GM18861 (cell line): ENCODE measurements at regions not wholly inside any gene's neighbourhood (a gene's known extent, or its start where the extent isn't known, plus 50 kb on each side); places are given as distances from the start of the nearest gene placed in this dataset.

Experiments
- ATAC-seq: cut with Tn5 transposase; IDR thresholded peaks from one replicate; pipeline ENCODE4 v1.9.1; 2021; ENCODE audit not compliant: unreplicated experiment

DNA sequence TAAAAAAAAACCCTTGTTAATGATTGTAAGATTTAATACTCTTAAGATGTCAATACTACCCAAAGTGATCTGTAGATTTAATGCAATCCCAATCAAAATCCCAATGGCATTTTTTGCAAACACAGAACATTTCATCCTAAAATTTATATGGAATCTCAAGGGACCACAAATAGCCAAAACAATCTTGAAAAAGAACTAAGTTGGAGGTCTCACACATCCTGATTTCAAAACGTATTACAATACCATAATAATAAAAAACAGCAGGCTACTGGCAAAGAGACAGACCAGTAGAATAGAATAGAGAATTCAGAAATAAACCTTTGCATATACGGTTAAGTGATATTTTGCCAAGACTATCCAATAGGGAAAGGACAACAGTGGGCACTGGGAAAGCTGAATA is 331.9 kb upstream of the JARID2 start:
- no peak for ATAC-seq

DNA sequence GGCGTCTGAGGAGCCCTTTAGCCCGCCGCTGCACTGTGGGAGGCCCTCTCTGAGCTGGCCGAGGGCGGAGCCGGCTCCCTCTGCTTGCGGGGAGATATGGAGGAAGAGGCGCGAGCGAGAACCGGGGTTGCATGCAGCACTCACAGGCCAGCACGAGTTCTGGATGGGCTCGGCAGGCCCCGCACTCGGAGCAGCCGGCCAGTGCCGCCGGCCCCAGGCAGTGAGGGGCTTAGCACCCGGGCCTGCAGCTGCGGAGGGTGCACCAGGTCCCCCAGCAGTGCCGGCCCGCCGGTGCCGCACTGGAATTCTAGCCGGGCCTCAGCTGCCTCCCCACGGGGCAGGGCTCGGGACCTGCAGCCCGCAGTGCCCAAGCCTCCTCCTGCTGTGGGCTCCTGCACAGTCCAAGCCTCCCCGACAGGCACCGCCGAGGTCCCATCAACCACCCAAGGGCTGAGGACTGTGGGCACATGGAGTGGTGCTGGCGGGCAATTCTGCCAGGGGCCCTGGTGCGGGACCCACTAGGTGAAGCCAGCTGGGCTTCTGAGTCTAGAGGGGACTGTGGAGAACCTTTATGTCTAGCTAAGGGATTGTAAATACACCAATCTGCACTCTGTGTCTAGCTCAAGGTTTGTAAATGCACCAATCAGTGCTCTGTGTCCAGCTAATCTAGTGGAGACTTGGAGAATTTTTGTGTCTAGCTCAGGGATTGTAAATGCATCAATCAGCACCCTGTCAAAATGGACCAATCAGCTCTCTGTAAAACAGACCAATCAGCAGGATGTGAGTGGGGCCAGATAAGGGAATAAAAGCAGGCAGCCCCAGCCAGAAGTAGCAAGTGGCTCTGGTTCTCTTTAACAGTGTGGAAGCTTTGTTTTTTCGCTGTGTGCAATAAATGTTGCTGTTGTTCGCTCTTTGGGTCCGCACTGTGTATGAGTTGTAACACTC is 329.7 kb upstream of the JARID2 start:
- no peak for ATAC-seq

DNA sequence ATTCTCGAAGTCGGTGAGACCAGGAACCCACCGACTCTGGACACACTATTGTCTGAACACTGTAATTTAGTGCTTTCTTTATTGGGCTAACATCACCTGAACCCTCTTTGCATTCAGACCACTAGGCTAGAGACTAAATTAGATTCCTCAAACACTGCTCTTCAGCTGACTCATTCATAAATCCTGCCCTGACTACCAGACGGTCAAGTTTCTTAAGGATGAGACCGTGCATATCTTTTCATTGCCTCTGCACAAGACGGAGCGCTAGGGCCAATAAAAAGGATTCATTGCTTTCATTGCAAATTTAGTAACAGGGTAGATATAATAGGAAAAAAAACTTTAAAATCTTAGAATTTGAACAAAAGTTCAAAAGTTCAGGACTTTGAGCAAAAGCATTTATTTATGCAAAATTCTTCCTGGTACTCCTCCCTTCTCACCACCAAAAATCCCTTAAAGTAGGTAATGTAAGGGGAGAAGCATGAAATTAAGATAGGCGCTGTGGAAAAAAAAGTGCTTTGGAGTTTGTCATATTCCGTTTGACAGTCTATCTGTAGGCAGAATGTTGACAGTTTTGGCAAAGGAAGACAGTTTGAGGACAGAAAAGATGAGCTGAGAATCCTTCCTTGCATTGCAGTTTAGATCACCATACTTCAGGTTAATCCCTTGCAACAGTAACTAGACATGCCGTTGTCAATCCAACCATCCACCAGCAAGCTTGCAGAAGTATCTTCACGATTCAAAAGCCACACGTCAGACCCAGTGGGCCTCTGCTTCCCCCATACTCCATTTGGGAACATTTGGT is 328.6 kb upstream of the JARID2 start:
- ATAC-seq = no peak

DNA sequence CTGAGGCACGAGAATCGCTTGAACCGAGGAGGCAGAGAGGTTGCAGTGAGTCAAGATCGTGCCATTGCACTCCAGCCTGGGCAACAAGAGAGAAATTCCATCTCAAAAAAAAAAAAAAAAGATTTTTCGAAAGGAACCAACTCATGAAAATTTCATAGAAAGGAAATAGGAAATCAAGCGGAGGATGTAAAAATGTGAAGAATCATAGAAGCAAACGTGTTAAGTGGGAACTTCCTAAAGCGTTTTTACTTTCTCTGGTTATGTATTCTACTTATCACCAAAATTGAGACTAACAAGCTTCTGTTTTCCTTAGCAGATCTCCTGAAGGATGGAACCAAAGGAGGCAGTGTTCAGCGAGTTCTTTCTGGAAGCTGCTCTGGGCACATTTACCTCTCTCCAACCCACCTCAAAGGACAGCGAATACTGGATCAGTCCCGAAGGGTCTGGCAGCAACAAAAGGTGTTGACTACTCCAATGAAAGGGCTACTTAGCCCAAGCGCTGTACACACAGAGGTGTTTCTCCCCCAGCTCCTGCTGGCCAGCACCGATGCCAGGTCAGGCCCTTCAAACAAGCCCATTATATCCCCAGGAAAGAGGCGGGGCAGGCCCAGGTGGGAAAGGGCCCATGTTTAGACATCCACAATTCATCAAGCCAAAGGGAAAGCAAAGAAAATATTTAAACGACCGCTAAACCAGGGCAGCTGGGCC is 327.5 kb upstream of the JARID2 start:
- no peak for ATAC-seq

DNA sequence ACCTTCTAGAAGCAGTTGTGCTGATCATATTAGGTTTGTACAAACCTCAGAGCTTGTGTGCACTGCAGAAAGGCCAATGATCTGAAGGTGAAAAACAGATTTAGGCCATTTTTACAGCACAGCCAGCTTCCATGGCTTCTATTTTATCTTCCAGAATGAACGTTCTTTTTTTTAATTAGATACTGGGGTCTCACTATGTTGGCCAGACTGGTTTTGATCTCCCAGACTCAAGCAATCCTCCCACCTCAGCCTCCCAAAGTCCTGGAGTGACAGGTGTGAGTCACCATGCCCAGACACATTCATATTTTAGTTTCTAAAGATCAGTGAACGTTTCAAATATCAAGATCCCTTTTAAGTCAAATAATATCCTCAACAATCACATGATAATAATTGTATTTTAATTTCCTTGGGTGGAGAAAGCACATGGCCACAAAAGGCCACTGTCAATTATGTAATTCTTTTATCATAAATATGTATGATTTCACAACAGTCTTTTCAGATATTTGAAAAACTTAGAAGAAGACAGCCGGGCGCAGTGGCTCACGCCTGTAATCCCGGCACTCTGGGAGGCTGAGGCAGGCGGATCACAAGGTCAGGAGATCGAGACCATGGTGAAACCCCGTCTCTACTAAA is 326.7 kb upstream of the JARID2 start:
- ATAC-seq = no peak

DNA sequence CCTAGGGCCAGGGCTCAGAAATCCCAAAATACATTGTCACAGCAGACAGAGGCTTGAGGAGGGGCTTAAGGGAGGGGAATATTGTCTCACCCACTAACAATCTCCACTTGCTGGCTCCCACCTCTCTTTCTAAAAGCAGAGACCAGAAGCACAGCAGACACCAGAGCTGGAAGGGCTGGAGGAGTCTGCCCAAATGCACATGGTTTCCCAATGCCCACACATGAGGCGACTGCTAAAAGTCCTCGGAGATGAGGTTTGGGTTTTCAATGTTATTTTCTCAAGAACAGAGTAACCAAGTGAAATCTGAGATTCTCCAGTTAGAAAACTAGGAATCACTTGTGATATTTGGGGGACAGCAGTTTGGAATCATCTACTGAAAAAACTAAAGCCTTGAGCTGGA is 325.6 kb upstream of the JARID2 start:
- no peak for ATAC-seq

DNA sequence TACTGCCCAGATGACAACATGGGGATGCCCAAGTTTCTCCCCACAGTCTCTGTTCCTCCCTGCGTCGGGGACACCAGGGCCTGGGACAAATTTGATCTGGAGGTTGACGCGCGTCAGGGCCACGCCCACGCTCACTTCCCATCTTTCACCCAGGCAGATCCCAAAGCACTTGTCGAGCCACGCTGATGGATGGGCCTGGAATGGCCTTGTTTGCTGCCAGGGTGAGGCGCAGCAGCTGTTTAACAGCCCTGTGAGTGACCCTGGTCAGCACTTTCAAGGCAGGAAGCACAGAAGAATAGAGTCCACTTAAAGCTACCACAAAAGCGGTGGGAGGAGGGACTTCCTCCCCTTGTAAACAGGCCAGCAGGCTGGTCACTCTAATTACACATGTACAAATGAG is 324.7 kb upstream of the JARID2 start:
- no peak for ATAC-seq

DNA sequence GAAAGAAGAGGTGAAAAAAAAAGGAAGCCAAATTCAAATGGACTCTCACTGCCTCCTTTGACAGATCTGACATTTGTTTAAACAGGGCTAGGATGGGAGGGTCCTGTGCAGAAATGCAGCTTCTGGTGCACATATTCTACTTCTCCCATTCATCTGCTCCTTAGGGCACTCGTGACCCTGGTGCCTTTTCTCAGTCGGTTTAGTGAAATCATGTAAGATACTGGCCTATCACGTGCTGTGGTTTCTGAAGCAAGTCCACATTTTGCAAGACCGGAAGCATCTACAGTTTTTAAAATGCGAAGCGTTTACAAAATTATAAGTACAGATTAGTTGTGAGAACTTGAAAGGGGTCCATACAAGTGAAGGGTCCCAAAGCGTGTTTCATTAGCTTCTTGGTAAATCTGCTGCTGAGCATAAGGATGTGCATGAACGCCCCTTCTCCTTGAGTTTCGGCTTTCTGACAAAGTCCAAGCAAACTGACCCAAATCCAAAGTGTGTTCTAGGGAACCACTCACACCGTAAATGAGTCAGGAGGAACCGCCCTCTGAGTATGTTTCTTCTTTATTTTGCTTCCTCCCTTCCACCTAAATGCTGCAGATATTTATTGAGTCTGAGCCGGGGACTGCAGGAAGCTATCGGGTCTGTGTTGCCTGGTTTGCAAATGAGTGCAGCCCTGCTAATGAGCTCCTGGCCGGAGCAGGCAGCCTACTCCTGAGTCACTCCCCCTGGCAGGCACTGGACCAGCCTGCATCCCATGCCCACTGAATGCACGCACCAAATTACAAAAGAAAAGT is 323.8 kb upstream of the JARID2 start:
- ATAC-seq = no peak

DNA sequence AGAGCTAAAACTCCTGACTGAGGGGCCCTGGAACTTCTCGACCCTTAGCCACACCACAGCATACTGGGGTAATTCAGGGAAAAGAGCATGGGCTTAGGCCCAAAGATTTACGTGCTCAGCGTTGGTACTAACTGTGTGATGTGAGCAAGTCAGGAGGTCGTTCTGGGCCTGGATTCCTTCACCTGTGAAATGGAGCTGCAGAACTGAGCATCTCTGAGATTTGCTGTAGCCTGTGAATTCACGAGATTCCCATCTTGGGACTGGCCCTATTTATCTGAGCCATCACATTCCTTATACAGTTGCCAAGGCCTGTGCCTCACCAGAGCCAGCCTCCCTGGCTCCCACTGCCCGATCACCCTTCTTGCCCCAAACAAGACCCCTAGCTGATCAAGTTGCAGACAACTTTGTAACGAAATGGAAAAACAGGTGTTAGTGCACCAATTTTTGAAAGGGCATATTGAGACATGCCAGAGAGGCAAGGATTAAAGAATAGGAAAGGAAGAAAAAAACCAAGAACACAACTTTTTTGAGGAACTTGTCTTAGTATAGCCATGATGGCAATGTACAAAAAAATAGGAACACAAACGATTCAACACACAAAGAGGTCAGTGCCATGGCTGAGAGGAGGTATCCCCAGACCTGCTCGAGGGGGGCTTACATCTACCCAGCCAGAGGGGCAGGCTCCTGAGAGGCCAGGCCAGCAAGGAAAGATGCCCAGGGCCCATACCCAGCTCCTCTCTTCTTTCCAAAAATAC is 323.0 kb upstream of the JARID2 start:
- no peak for ATAC-seq

DNA sequence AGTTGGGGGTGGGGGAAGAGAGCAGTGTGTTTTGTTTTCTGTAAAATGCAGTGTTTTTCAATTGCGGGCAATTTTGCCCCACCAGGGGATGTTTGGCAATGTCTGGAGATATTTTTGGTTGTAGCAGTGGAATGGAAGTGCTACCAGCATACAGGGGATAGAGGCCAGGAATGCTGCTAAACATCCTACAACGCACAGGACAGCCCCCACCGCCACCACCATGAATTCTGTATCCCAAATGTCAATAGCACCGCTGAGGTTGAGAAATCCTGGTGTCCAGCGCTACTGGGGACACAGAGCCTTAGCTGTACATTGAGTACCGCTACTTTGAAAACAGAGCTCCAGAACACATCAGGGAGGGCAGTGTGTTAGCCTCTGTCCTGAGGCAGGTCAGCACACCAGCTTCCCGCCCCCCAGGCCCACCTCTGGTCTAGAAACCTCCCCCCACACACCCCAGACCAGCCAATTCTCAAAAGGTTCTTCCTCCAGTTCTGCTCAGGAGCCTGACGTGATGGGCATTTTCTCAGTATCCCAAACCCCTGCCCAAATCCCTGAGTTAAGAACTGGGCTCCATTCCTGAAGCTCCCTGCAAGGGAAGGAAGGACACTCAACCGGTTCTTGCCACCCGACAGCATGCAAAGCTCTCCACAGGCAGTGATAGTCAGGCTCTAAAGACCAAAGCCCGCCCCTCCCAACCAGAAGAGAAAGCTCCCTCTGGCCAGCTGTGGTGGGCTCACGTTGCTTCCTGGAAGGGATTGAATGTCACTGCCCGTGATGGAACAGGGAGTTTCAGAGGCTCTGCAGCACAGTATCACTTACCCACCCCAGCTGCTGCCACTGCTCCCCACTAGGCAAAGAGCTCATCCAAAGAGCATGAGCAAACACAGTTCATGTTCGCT is 321.5 kb upstream of the JARID2 start:
- ATAC-seq = no peak

DNA sequence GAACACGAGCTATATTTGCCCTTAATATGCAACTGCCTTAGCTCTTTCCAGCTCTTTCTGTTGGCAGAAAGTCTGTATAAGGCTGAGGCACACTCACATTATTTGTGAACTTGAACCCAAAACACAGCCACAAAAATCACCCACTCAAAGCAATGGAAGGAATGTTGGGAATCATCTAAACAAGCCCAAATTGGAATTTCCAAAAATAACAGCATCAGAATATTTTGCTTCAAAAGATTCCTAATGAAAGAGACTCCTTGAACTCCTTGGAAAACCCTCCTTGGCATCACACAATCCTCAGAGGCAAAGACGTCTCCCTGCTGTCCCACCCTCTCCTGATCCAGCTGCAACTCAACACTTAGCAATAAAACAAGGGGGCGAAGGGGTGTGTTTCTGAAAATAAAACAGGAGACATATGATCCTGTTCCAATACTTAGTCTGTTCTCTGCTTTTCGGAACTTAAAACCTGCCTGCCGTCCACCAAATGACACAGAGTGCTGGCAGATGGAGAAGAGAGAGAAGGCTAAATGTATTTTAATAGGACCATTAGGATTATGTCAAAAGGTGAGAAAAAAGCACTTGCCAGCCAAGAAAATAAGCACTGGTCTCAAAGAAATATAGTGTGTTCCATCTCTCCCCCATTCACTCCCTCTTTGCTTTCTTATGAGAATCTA is 320.7 kb upstream of the JARID2 start:
- no peak for ATAC-seq

DNA sequence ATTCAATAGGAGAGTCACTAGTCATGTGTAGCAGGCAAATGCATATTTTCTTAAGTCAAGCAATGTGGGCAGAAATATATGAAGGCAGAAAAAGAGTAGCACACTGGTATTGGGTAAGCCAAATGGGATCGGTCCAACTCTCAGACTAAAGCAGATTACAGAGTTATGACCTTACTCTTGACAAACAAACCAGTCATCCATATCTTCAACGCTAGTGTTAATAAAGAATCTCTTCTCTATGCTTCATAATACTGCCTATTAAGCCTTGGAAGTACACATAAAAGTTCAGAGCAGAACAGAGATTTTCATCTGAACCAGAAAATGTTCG is 320.2 kb upstream of the JARID2 start:
- ATAC-seq = no peak

DNA sequence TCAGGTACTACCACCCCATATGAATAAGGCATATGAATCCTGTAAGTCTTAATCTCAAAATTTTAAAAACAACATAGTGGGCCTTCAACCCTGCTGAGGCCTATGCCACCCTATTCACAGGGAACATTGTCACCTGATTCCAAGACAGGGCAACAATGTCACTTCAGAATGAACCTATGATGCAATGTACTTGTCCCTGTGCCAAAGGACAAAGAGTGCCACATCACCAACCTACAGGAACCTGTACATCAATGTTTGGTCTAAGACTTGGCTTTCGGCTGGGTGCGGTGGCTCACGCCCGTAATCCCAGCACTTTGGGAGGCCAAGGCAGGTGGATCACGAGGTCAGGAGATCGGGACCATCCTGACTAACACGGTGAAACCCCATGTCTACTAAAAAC is 318.5 kb upstream of the JARID2 start:
- ATAC-seq = no peak

DNA sequence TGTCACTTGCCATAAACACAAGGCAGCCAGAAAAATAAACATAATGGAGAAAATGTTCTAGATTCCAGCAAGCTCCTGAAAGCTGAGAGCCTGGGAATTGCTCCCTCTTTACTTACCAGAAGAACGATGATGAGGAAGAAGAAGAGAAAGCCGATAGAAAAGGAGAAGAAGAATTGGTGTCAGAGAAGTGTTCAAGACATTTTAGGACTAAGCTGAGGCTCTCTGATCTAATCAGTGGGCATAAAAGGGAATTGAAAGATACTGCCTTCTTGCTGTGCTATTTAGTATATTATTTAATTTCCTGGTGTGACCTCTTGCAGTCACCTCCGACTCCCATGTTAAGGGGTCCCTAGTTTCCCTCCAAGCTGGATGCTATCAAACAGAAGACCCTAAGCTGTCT is 316.6 kb upstream of the JARID2 start:
- ATAC-seq = no peak

DNA sequence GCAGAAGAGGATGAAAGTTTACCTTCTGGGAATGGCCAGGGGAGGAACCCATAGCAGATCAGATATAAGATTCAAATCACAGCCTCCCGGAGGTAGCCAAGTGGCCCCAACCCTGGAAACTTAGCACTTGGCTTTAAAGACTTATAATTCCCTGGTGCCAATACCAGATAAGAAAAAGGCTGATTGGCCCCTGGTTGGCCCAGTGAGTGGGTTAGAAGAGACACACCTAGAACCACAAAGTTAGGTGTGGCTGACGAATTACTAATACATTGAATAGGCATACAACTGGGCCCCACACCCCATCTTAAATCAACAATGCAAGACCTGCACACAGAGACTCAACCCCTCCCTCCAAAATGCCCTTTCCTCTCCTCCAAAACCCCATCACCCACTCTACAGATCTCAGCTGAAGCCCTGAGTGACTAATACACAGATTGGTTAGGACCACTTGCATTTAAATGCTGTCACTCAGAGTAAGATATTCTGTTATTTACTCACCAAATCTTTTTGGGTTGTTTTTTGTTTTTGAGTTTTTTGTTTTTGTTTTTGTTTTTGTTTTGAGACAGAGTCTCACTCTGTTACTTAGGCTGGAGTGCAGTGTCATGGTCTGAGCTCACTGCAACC is 315.4 kb upstream of the JARID2 start:
- ATAC-seq = no peak

DNA sequence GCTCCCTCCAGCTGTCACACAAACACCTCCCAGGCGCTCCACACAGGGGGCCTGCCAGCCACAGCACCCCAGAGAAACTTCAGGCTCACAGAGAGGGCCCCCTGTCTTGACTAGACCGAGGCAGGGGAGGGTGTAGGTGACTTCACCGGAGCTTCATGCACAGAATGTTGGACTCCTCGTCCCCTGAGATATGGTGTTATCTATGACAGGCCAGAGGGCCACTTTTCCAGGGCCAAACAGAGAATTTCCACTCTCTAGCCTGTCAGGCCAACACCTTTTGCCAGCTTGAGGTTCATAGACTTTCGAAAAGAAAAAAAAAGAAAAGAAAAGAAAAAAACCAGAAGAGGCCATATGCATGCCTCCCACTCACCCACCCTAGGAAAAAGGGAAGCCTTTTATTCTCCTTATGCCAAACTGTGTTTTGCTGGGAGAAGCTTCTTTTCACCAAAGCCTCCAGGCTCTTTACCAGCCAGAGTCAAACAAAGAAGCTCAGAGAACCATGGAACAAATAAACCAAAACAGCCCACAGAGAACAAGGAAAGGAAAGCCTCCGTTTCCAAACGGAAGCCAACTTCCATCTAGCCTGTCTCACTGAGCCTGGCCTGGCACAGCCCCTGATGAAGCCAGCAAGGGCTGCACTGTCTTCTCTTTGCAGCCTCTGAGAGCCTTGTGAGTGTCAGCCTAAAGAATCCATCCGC is 313.2 kb upstream of the JARID2 start:
- no peak for ATAC-seq

DNA sequence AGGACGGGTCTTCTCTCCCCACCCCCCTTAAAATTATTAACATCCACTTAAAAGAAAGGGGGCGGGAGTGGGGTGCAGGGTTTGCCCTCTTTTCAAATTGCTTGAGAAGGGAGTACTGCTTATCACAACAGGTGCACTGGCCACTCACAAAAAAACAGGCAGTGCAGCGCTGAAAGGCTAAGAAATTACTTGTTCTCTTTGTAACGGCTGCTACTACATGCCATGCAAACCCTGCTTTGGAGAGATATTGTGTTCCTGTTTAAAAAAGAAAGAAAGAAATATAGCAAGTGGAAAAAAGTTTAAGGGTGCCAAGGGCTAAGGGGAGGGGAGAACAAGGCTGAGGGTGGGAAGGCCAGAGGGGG is 312.7 kb upstream of the JARID2 start:
- no peak for ATAC-seq
